HG03460 (cell line): ENCODE measurements at regions not wholly inside any gene's neighbourhood (a gene's known extent, or its start where the extent isn't known, plus 50 kb on each side); places are given as distances from the start of the nearest gene placed in this dataset.

ENCODE experiments used
- ATAC-seq: cut with Tn5 transposase; IDR thresholded peaks from one replicate; pipeline ENCODE4 v1.9.1; 2021; ENCODE audit not compliant: unreplicated experiment

DNA sequence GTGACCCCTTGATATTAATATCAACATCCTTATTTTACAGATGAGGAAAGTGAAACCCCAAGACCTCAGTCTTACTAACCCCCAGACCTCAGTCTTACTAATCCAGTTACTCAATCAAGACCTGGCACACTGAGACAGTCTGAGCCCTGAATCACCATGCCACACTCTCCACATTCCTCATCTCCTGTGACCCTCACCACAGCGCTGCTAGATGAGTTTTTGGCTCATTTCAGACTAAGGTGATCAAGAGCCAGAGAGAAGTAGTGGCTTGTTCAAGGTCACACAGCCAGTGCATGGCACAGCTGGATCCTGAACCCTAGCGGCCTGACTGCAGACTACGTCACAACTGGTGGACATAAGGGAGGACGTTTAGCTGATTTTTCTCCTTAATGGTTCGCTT is 579.2 kb downstream of the BCL11B start:
- ATAC-seq, result no peak

DNA sequence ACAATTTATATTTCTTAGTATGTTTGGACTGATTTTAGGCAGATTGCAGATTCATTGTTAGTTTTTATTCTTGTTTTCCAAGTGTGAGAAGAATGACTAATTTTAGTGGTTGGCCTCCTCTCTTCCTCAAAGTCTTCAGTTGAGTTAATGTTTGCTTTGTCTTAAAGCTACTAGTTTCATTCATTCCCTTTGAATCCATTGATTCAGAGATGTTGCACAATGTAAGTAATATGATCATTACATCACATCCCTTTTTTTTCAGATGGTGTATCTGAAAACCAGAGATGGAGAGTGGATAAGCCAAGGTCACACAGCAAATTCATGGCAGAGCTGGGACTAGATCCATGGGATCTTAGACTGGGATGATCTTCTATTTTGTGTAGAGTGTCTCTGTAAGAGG is 577.5 kb downstream of the BCL11B start:
- no peak for ATAC-seq

- ATAC-seq, result no peak
Observed at GRCh38 chr14:98695809-98696208, 576.2 kb downstream of the BCL11B start.

DNA sequence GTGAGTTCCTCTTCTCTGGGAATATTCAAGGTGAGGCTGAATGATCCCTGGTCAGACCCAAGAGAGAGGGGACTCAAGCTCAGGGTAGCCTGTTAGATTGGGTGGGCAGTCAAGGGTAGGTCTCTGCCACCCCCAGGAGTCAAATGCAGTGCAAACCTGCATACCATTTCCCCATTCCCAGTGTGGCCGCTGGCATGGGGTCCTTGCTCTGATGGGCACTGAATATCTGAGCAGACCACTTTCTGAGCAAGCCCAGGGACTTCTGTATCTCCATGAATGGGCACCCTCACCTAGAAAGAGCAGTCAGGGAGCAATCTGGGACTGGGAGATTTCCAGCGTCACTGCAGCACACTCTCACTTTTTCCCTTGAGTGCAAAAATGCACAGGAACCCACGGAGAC is 573.7 kb downstream of the BCL11B start:
- ATAC-seq, result no peak

GRCh38 chr14:98700748-98701147 is 571.2 kb downstream of the BCL11B start:
- ATAC-seq, result no peak

DNA sequence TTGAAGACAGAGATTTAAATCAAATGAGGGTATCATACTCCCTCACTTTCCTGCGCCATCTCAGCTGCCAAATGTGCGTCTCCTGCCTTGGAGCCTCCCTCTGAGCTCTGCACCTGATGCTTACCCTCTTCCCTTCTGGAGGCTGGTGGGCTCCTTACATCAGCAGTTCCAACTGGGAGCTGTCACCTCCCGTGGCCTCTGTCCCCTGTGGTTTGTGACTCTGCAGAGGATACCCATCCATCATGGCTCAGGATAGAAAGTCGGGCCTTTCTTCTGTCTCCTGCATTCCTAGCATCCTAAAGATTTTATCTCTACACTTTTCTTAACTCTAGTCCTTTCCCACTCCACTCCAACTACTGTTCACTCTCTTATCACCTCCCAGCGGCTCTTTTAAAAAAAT is 570.6 kb downstream of the BCL11B start:
- ATAC-seq, result no peak

- ATAC-seq, result no peak
Observed at GRCh38 chr14:98704441-98704840, 567.6 kb downstream of the BCL11B start.

DNA sequence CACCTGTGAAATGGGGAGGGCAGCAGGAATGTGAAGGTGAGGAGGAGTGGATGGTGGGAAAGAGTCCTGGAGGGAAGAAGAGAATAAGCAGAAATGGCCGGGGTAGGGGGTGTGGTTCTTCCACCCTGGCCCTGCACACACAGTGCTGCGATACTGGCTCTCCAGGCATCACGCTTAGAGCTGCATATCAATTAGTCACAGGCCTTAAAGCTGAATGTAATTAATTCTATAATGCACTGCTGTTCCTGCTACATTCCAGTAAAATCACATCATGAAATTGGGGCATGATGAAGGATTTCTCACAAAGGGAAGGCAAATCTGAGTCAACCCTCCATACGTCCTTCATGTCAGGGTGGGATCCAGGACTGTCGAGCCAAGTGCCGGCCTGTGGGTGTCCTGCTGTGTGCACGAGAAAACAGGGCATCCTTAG is 566.1 kb downstream of the BCL11B start:
- ATAC-seq, result no peak

- no peak for ATAC-seq
Observed at GRCh38 chr14:98707522-98707921, 564.5 kb downstream of the BCL11B start.

GRCh38 chr14:98708555-98708954 is 563.4 kb downstream of the BCL11B start:
- no peak for ATAC-seq

- no peak for ATAC-seq
Observed at GRCh38 chr14:98711453-98711852, 560.5 kb downstream of the BCL11B start.

- ATAC-seq, result no peak
Observed at GRCh38 chr14:98714626-98715425, 557.2 kb downstream of the BCL11B start.

GRCh38 chr14:98716133-98716532 is 555.9 kb downstream of the BCL11B start:
- ATAC-seq, result no peak

DNA sequence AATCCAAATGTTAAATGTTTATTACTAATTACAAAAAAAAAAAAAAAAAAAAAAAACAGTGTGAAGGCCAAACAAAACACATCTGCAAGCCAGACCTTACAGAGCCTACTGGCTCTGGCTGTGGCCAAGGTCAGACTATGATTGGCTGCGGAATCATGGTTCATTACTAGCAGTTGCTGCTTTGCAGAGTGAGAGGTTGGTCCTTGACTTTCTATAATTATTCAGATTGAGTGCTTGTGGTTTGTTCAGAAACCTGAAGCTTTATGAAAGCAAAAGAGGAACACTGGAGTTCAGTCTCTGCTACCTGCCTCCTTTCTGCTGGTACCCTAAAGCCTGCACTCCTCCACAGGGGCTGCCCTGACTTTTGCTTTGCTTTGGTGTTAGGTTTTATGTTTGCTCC is 550.9 kb downstream of the BCL11B start:
- no peak for ATAC-seq

GRCh38 chr14:98724734-98725133 is 547.3 kb downstream of the BCL11B start:
- ATAC-seq, result no peak

- no peak for ATAC-seq
Observed at GRCh38 chr14:98725191-98725590, 546.8 kb downstream of the BCL11B start.

GRCh38 chr14:98725676-98726075 is 546.3 kb downstream of the BCL11B start:
- no peak for ATAC-seq

DNA sequence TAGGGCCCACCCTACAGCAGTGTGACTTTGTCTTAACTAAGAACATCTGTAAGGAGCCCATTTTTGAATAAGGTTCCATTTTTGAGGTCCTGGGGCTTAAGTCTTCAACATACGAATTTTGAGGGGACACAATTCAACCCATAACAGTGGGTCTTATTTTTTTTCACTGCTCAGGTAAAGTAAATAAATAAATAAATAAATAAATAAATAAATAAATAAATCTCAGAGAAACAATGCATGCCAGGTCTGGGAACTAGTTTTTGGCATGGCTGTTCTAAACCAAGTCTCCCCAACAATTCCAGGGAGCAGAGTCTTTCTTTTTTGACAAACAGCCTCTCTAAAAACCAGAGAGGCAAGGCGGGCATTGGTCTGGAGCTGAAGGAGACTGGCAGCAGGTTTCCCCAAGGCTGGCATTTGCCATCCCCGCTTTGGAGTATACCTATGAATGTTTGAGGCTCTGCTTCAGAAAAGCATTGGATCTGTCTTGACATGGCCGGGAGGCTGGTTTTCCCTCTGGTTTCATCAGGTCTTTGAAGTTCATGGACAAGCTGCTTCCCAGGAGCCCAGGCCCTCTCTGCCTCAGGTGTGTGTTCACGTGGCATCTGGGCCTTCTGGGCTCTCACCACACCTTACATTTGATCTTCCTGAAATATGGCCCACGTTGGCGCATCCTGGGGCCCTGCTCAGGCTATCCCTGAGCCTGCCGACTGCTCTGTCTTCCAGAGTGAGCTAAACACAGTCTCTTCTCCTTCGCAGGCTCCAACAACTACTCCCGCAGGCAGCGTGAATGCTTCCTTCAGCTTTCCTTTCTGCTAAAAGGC is 545.2 kb downstream of the BCL11B start:
- ATAC-seq, result no peak

DNA sequence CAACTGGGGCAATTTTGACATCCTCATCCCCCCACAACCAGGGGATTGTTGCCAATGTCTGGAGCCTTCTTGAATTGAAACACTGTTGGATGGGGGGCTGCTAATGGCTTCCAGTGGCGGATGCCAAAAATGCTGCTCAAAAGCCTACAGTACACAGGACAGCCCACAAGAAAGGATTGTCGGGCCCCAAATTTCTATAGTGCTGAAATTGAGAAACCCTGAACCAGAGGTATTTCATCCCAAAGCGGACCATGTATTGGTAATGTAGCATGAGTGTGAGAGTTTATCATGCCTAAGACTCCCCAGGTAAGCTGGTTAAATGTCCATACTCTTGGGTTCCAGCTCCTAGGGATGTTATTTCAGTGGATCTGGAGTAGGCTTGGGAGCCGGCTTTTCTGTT is 544.0 kb downstream of the BCL11B start:
- ATAC-seq, result no peak

- ATAC-seq, result no peak
Observed at GRCh38 chr14:98728836-98729235, 543.2 kb downstream of the BCL11B start.

DNA sequence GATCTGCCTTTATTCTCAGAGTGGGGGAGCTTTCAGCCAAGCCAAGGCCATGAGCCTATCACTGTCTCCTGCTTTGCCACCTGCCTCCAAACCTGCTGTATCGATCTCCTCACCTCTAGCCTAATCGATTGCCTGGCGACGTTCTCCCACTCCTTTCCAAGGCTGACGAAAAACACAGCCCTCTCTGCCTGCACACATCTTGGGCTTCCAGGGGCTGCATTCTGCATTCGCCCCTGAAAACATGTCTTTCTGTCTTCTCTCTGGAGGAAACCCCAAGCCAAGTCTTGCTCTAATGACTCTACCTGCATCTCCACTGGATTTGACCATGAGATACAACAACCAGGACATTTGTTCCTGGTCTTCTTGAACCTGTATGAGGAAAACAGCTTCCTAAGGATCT is 540.7 kb downstream of the BCL11B start:
- no peak for ATAC-seq

GRCh38 chr14:98731701-98732100 is 540.3 kb downstream of the BCL11B start:
- no peak for ATAC-seq
